ENCODE measurements at regions not wholly inside any gene's neighbourhood (a gene's known extent, or its start where the extent isn't known, plus 50 kb on each side); places are given as distances from the start of the nearest gene placed in this dataset.

DNA sequence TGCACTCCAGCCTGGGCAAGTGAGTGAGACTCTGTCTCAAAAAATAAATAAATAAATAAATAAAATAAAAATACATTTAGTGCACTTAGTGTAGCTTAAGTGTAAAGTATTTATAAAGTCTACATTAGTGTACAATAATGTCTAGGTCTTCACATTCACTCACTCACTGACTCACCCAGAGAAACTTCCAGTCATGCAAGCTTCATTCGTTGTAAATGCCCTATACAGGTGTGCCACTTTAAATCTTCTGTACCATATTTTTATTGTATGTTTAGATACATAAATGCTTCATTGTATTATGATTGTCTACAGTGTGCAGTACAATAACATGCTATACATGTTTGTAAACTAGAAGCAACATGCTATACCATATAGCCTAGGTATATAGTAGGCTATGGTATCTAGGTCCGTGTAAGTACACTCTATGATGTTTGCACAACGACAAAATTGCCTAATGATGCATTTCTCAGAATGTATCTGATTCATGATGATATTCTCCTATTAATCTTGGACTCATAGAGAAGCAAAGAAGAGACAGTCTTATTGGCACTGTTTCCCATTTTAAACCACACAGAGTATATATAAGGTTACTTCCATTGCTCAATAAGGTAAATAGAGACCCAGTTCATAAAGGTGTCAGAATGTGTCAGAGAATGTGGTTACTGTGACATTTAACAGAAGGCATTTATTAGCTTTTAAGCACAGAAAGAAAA lies 1314.9 kb downstream of the CDH11 start:
- no peak for TF ChIP-seq POLR2AphosphoS5 (IDR thresholded peaks at IDR 0.05; ENCODE audit: low read depth, low read length)
- TF ChIP-seq SIN3A (IDR thresholded peaks at IDR 0.05; ENCODE audit: borderline replicate concordance, insufficient read depth, low read depth, low read length) = no peak
- TF ChIP-seq, protein P1, sequence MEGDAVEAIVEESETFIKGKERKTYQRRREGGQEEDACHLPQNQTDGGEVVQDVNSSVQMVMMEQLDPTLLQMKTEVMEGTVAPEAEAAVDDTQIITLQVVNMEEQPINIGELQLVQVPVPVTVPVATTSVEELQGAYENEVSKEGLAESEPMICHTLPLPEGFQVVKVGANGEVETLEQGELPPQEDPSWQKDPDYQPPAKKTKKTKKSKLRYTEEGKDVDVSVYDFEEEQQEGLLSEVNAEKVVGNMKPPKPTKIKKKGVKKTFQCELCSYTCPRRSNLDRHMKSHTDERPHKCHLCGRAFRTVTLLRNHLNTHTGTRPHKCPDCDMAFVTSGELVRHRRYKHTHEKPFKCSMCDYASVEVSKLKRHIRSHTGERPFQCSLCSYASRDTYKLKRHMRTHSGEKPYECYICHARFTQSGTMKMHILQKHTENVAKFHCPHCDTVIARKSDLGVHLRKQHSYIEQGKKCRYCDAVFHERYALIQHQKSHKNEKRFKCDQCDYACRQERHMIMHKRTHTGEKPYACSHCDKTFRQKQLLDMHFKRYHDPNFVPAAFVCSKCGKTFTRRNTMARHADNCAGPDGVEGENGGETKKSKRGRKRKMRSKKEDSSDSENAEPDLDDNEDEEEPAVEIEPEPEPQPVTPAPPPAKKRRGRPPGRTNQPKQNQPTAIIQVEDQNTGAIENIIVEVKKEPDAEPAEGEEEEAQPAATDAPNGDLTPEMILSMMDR (IDR thresholded peaks at IDR 0.05) = no peak
- TF ChIP-seq, protein P2, sequence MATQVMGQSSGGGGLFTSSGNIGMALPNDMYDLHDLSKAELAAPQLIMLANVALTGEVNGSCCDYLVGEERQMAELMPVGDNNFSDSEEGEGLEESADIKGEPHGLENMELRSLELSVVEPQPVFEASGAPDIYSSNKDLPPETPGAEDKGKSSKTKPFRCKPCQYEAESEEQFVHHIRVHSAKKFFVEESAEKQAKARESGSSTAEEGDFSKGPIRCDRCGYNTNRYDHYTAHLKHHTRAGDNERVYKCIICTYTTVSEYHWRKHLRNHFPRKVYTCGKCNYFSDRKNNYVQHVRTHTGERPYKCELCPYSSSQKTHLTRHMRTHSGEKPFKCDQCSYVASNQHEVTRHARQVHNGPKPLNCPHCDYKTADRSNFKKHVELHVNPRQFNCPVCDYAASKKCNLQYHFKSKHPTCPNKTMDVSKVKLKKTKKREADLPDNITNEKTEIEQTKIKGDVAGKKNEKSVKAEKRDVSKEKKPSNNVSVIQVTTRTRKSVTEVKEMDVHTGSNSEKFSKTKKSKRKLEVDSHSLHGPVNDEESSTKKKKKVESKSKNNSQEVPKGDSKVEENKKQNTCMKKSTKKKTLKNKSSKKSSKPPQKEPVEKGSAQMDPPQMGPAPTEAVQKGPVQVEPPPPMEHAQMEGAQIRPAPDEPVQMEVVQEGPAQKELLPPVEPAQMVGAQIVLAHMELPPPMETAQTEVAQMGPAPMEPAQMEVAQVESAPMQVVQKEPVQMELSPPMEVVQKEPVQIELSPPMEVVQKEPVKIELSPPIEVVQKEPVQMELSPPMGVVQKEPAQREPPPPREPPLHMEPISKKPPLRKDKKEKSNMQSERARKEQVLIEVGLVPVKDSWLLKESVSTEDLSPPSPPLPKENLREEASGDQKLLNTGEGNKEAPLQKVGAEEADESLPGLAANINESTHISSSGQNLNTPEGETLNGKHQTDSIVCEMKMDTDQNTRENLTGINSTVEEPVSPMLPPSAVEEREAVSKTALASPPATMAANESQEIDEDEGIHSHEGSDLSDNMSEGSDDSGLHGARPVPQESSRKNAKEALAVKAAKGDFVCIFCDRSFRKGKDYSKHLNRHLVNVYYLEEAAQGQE (IDR thresholded peaks at IDR 0.05; ENCODE audit: insufficient read depth in 1 of 2, low read depth in 2 of 2, low read length in 1 of 2) = no peak
- no peak for TF ChIP-seq TCF7L2 (IDR thresholded peaks at IDR 0.05; ENCODE audit: low read depth, low read length)
